ENCODE measurements at regions not wholly inside any gene's neighbourhood (a gene's known extent, or its start where the extent isn't known, plus 50 kb on each side); places are given as distances from the start of the nearest gene placed in this dataset.
"Not testable (repeated sequence)": the region's sequence is repeated elsewhere in the genome, so short reads cannot be mapped to it uniquely, and the experiment has no call there.

GRCh38 chr6:85278466-85279035, 171.3 kb upstream of the NT5E start:
- no peak for DNase-seq

DNA sequence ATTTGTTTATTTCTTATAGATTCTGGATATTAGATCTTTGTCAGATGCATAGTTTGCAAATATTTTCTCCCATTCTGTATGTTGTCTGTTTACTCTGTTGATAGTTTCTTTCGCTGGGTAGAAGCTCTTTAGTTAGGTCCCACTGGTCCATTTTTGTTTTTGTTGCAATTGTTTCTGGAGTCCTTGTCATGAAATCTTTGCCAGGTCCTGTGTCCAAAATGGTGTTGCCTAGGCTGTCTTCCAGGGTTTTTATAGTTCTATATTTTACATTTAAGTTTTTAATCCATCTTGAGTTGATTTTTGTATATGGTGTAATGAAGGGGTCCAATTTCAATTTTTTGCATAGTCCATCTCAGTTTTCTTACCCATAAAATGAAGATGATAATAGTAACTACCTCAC, 173.9 kb upstream of the NT5E start:
- not testable (repeated sequence) for DNase-seq

DNA sequence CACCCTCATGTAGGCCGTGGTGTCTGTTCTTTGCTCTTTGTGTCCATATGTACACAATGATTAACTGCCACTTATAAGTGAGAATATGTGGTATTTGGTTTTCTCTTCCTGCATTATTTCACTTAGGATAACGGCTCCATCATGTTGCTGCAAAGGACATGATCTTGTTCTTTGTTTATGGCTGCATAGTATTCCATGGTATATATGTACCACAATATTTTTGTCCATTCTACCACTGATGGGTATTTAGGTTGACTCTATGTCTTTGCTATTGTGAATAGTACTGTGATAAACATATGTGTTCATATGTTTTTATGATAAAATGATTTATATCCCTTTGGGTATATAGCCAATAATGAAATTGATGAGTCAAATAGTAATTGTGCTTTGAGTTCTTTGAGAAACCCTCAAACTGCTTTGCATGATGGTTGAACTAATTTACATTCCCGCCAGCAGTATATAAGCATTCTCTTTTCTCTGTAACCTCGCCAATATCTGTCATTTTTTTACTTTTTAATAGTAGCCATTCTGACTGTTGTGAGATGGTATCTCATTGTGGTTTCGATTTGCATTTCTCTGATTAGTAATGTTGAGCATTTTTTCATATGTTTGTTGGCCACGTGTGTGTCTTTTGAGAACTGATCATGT, 174.4 kb upstream of the NT5E start:
- DNase-seq: no peak

- DNase-seq: no peak
These were observed 176.0 kb upstream of the NT5E start for GRCh38 chr6:85273870-85274269.

DNA sequence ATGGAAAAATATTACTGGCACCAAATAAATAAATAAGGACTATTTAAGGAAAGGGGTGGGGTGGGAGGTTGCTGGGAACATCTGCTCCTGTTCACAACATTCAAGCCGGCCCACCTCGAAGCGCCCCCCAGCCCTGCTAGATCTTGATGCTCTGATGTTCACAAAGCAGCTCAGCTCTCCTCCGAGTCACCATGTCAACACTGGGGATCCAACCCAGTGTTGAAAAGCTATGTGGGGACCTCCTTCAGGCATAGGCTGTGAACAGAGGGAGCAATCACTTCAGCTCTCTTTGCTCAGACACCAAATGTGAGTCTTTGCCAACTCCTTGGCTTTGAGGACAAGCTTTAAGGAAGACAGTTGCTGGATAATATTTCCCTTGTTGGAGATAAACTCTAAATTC, 176.8 kb upstream of the NT5E start:
- DNase-seq: no peak

DNA sequence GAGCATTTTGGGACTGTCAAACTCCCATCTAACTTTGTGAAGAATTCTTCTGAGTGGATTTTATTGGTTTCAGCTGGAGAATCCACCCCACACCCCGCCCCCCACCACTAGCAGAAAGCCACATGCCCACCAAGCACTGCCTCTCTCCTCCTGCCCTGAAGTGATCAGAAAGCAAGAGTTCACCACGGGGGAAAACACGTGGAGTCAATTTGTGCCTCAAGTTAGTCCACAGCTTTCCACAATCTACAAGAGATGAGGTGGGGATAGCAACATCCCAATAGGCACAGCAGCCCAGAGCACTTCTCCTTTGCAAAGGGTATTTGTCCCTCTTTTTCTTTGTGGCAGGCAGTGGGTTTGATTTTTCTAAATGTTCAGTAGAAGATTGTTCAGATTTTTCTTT, 177.3 kb upstream of the NT5E start:
- DNase-seq: no peak

- DNase-seq: no peak
These were observed 187.3 kb upstream of the NT5E start for GRCh38 chr6:85262621-85263020.

DNA sequence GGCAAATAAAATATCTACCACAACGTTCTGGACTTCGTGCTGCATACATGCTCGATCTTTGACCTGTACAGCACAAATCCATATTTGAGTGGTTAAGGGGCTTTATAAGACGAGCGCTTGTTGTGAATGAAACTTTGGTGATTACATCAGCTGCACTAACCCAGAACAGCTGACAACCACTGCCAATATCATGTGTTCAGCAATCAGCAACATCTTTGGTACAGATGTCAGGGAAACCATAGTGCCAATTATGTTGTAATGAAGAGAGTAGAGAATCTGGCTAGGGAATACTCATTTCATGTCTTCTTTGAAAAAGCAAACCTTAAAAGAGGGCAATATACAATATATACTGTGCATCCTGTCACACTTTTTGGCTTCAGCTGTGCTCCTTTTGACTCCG, 188.6 kb upstream of the NT5E start:
- no peak for DNase-seq

DNA sequence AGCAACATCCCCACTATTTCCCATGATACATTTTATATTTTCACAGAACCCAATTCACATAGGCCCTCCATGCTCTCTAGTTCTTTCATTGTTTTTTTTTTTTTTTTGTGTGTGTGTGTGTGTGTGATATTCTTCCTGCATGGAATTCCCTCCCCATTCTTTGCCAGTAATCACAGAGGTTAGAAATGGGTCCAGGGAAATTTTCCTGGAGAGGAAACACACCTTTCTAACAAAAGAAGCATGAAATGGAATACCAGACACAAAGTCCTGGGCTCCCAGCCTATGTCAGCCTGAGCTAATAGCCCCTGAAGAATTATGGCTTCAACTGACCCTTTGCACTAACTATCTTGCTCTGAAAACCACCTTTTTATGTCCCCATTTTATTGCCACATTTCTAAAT, 194.2 kb upstream of the NT5E start:
- DNase-seq: no peak

DNA sequence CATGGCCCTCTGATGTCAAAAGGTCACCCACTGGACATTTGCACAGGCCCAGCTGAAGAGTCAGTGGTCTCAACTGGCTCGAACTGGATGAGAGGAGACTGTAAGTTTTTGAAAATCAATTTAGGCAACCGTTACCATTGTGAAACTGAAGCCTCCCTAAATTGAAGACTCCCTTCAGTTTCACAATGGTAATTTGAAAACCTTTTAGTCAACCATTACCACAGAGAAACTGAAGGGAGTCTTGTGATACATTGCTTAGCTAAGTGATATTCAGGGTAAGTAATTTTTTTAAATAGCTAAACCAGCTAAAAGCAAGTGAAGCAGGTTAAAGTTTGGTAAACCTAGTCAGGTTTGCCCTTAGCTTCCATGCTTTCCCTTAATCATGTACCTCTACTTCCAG, 197.3 kb upstream of the NT5E start:
- no peak for DNase-seq

- DNase-seq: no peak
These were observed 197.8 kb upstream of the NT5E start for GRCh38 chr6:85252085-85252484.

GRCh38 chr6:85251300-85251699, 198.6 kb upstream of the NT5E start:
- DNase-seq: no peak

DNA sequence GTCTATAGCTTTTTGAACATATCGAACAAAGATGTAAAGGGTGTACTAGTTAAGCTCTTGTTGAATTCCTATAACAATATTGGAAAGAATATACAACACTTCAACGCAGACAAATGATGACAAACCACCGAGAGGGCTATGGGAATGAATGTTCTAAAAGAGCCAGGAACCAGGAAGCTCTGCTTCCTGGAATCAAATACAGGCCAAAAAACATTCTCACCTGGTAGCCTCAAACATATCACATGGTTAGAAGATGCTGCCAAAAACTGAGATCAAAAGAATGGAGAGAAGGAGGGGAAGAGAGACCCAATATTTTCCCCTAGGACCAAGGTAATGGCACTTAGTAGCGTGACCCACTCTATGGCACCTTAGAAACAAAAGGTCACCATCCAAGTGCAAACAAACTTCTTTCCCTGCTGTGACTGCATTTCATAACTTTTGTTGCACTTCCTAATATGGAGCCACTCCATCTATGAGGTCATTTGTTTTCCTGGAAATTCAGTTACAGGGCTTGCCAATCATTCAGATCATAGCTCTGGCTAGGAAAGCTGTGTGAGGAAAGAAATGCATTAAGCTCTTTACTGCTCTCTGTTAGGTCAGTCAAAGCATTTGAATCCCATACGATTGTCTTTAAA, 199.2 kb upstream of the NT5E start:
- DNase-seq: no peak

DNA sequence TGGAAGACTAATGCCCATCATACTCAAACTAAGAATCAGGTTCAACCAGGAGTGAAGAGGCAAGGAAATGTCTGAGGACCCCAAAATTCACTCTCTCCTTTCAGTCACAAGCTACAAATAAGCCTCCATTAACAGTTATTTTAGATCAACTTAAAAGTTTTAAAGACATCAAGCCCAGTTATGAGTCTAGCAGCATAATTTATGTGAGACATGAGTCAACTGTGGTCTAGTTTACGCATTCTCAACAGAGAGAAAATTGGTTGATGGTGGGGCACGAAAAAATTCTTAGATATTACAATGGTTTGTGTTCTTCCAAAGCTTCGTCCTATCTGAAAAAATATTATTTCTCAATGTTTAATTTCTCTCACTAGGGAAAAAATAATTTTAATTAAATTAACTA, 204.9 kb upstream of the NT5E start:
- DNase-seq: no peak

GRCh38 chr6:85241498-85242052, 208.3 kb upstream of the NT5E start:
- no peak for DNase-seq

- no peak for DNase-seq
These were observed 209.0 kb upstream of the NT5E start for GRCh38 chr6:85240787-85241385.

DNA sequence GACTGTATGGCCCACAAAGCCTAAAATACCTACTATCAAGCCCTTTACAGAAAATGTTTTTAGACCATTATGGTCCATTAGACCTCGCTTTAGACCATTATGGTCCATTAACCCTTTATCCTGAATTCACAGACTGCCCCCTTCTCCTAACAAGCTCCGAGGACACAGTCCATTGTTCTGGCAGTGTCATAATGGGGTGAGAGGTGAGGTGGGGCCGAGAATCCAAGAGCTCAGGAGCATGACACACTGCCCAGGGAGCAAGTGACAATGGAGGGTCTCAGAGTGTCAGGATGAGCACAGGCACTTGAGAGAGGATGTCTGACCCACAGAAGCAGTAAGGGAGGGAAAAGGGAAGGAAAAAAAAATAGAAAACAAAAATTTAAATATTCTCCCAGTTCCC, 212.4 kb upstream of the NT5E start:
- DNase-seq: no peak

- DNase-seq: no peak
These were observed 213.2 kb upstream of the NT5E start for GRCh38 chr6:85236636-85237035.

- DNase-seq: not testable (repeated sequence)
These were observed 222.5 kb upstream of the NT5E start for GRCh38 chr6:85227345-85227744.

- DNase-seq: not testable (repeated sequence)
These were observed 237.1 kb upstream of the NT5E start for GRCh38 chr6:85212794-85213193.

DNA sequence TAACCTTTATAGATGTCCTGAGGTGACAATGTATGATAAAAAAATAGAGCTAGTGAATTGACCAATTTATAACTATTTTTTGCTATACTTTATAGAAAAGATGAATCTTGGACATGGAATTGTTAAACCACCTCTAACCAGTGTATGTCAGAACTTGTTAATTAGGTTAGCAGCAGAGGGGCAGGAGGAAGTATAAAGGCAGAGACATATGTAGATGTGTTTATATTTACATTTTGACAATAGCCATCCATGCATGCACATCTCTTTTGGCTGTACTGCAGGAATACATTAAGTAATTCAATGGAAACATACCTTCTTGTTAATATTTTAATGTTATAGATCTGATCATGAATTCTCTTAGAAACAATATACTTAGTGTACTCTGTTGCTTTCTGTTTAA, 254.6 kb upstream of the NT5E start:
- DNase-seq: no peak

DNA sequence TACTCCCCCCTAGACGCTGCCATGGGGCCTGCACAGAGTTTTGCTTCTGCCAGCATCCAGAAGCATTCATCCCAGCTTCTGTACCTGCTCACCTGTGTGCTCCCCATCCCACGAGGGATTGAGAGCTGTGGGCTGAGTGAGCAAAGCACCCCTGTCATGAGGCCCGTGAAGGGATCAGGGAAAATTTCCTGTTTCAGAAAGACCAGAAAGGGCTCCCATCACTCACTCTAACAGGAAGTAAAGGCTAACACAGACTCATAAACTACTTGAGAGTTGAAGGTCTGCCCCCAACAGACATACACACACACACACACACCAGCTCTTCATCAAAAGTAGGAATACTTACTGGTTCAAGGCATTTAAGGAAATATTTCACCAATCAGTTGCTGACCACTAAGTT, 256.5 kb upstream of the NT5E start:
- no peak for DNase-seq

DNA sequence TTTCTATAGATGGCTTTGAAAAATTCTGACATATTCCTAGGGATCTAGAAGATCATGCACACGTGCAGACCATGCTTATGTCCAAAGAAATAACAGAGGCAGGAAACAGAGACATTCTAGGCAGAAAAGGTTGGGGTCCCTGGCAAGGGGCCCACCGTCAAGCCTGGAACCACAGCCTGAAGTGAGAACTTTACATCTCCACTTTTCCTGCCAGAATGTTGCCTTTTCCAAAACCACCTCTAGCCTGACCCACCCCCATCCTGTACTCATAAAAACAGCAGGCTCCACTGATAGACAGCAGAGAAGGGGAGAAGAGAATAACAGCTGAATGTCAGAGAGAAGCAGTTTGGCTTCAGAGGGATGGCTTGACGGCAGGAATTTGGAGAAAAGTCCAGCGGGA, 257.3 kb upstream of the NT5E start:
- DNase-seq: no peak

DNA sequence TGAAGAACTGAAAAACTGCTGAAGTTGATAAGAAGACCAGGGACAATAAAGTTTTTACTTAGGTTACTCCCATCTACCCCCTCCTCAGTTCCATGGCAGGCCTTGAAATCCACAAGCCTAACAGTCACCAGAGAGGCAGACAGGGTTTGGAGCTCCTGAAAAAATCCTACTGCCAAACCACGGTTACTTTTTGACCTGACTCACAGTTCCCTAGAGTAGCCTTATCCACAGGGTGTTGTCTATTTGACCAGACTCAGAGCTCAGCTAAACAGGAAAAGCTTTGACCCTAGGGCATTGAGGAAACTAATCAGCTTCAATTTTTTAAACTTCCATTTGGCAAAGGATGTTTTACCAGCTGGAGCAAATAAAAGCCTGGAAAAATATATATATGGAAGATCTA, 257.7 kb upstream of the NT5E start:
- DNase-seq: no peak

All from hematopoietic multipotent progenitor cell treated with erythropoietin and hydrocortisone succinate and interleukin-3 and kit ligand, for 8 days (in vitro differentiated cells).